Left ventricle myocardium superior (tissue), 1 donor: ENCODE measurements at regions not wholly inside any gene's neighbourhood (a gene's known extent, or its start where the extent isn't known, plus 50 kb on each side); places are given as distances from the start of the nearest gene placed in this dataset.

Experiments used
- ATAC-seq: fragments of 200-7000 bp; cut with Tn5 transposase; one replicate; pipeline ENCODE4 v1.9.1; 2020; ENCODE audit warnings: mild to moderate bottlenecking, moderate library complexity
- DNase-seq: peaks from one replicate; pipeline ENCODE4 v3.0.0-alpha.2; 2020
- intact Hi-C: fragments of 100-400 bp; cut with micrococcal nuclease; formaldehyde crosslinking; loops from one replicate; pipeline ENCODE4 v1.11.0; 2022
- donor health status: DM: no; HTN: yes; CAD: no; lungs with severe emphysema.

- DNase-seq (no peak), ATAC-seq (no peak)
- intact Hi-C loops: no loop called here
Measured at GRCh38 chr1:115499253-115499652, 142.5 kb upstream of the VANGL1 start.

DNA sequence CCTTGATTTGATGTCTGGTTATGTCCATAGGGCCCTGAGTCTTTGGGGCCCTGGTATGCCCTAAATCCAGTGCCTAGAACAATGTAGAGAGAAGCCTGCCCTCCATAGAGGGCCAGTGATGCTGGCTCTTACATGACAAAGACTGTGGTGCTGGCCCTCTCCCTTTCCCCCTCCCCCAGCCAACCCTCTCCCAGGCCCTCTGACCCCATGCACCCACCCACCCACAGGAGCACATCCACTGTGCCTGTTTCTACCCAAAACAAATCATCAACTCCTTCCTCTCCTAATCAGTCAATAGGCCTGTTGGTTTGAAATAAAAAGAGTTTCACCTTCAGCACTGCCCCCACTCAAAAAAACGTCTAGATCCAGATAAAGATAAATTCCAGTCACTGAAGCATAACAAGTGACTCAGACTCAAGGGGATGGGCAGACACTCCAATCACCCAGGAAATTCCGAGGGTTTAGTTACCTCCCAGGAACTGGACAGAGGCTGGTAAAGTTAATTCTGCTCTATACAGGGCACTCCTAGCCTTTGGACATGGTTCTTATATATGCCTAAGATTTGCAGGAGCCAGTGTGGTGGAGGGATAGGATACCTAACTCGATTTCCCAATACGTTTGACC is 144.8 kb upstream of the VANGL1 start:
- no peak for DNase-seq
- intact Hi-C loops: no loop called here
- ATAC-seq: no peak

- intact Hi-C loops: no loop called here
- no peak for ATAC-seq
- DNase-seq: no peak
Measured at GRCh38 chr1:115495625-115496024, 146.1 kb upstream of the VANGL1 start.

GRCh38 chr1:115495111-115495510 is 146.7 kb upstream of the VANGL1 start:
- DNase-seq (no peak), ATAC-seq (no peak)
- intact Hi-C loops: no loop called here

DNA sequence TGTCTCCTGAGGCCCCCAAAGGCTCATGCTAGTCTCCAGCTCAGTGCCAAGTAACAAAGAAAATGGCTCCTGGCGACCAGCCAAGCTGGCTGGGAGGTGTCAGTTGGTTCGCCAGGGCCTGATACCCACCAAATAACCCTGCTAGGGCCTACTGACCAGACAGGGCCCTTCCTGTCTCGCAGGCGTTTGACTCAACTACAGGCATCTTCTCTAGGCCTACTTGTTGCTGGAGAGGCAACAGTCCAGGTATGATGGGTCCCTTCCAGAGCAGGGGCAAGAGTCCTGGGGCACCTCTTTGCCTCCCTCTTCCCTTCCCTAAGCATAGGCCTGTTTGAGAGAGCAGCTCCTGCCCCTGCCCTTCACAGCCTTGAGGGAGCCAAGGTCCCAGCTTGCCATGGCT is 147.9 kb upstream of the VANGL1 start:
- ATAC-seq (no peak), DNase-seq (peak; percentile 28)
- intact Hi-C loops: no loop called here

GRCh38 chr1:115492880-115493279 is 148.9 kb upstream of the VANGL1 start:
- no peak for ATAC-seq
- intact Hi-C loops: no loop called here
- DNase-seq: no peak

DNA sequence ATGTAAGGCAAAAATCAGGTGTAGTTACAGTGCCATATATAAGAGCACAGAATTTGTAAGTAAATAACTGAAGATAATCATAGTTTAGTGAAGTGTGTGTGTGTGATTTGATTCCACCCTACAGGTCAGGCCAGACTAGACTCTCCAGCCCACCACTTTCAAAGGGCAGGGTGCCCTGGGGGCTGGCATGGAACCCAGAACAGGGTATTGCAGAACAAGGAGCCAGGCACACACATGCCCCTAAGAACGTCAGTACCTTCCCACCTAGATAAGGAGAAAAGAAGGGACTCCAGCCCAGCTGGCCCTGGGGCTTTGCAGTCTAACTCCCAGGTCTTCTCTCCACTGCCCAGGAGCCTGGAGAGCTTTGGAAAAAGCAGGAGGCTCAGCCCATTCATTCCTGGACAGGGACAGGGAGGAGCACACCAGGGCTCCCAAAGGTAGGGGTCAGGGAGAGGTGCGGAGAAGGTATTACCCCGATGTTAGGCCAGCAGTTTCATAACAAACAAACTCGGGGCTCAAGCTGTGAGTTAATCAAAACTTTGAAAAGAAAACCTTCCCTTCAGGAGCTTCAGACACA is 149.7 kb upstream of the VANGL1 start:
- peak; percentile 43 for ATAC-seq
- intact Hi-C loops: no loop called here

GRCh38 chr1:115491298-115492018 is 150.3 kb upstream of the VANGL1 start:
- intact Hi-C loops: no loop called here
- DNase-seq: no peak
- no peak for ATAC-seq

More for the DNA sequence above, 149.7 kb upstream of the VANGL1 start:
- no peak for DNase-seq

- intact Hi-C loops: no loop called here
- ATAC-seq: peak; percentile 84
- peak; percentile 55 for DNase-seq
Measured at GRCh38 chr1:115479055-115479482, 141.0 kb upstream of the NGF start.

DNA sequence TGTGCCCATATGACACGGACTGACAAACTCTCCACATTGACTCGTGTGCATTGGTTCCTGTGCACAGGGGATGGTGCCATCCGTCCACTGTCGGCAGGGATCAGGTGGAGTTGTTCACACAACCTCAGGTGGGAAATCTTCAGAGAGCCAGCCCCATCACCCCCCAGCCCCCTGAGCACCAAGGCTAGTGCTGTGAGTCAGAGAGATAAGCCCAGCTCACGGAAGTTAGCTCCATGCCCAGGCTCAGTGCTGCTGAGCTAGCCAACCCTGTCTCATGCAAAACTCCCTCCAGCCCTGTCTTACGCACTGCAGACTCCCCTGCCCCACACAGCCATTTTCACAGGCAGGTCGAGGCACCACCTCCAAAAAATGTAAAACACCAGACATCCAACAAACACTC is 139.0 kb upstream of the NGF start:
- intact Hi-C loops: no loop called here
- ATAC-seq: no peak
- no peak for DNase-seq

DNA sequence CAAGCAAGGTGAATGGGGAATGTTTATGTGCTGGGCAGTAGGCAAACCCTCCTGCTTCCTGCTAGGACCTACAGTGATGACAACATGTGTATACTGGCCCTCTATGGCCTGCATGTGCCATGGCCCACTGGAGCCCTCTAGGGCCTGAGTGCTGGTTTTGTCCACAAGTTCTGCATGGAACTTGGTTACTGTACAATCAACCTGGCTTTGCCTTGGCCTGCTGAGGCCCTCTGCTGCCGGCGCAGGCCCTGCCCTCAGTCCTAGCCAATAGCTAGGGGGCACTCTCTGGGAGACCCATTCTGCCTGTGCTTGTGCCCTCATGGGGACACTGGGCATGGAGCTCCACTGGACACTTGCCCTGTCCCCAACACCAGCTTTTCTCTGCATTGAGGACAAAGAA is 138.6 kb upstream of the NGF start:
- intact Hi-C loops: no loop called here
- ATAC-seq (no peak), DNase-seq (no peak)

DNA sequence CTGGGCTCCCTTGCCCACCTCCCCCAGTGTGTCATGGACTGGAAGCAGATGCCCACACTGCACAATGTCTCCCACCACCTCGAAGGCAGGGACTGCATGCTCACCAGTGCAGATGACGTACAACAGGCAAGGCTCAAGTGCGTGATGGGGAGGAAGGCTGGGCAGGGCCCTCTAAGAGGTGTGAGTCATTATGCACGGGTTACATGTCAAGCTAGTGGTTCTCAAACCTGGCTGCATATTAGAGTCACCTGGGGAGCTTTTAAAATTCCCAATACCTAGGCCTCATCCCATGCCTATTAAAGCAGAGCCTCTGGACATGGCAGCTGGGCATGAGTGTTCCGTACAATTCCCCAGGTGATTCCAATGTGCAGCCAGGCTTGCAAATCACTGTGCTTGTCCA is 137.9 kb upstream of the NGF start:
- ATAC-seq: no peak
- intact Hi-C loops: no loop called here

DNA sequence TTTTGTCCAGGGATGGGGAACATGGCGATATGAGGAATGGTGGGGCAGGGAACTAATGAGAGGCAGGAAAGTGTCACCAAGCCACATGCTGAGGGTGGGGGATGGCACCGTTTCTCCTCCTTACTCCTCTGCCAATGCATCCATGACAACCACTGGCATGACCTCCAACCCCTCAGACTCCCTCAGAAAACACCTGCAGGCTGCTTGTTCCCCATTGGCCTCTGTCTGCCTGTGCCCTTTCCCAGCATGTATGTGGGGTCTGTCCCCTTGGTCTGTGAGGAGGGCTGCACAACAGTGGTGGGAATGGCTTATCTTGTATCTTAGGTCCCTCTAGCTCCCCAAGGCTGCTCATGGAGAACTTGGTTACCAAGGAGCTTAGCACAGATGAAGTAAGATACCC is 137.2 kb upstream of the NGF start:
- intact Hi-C loops: no loop called here

More for the DNA sequence above, 137.9 kb upstream of the NGF start:
- DNase-seq: no peak

DNA sequence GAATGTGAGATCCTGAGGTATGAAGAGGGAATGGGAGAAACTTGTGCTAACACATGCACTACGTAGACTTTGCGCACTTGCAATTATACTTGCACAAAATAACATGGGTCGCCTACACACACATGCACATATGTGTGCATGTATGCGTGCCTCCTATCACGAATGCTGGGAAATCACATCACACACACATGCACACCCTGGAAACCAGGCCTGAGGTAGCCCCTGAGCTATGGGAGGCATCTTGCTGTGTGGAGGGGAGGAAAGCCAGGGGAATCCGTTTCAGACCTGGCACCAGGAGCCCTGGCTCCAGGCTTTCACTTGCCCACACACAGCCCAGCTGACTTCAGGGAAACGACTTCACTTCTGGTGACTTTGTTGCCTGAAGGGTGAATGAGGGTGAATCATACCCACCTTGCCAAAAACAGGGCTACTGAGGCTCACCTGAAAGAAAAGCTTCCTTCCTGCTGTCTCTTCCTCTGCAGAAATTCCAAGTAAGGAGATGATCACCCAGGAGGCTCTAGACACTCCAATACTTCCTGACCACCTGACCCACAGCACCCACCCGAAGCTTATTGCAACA is 136.0 kb upstream of the NGF start:
- intact Hi-C loops: no loop called here
- no peak for ATAC-seq

More for the DNA sequence above, 137.2 kb upstream of the NGF start:
- no peak for ATAC-seq
- DNase-seq: no peak

DNA sequence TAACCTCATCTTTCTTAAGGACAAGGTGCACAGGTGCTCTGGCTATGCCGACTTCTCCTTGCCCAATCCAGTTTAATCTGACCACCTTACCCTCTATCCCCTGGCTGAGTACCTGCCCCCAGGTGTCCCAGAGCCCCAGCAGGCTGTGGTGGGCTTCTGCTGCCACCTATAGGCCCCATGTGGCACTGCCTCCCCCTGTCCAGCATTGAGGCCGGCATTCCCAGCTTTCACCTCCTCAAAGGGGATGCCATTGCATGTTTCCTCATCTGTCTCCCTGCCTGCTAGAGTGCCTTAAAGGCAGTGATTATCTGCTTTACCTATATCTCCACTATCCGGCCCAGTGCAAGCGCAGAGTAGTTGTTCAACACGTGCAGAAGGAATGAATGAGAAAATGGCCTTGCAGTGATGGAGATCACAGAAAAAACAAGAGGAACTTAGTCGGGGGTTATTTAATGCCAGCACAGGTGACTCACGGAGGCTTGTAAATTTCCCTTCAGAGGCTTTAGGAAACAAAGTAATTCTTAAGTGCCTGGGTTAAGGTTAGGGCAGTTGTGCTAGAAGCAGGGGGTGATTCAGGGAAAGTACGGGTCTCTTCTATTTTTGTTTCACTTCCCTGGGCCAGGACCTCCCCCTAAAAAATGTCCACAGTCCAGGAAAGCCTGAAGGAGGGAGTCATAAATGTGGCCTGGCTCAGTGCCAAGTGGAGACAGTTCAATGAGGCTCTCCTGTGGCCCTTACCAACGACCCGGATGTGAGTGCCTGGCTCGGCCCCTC is 131.8 kb upstream of the NGF start:
- intact Hi-C loops: no loop called here
- ATAC-seq: peak; percentile 82
- DNase-seq: peak; percentile 56

More for the DNA sequence above, 136.0 kb upstream of the NGF start:
- no peak for DNase-seq

- intact Hi-C loops: no loop called here
- DNase-seq (no peak), ATAC-seq (no peak)
Measured at GRCh38 chr1:115467790-115468189, 129.7 kb upstream of the NGF start.

GRCh38 chr1:115467196-115467595 is 129.1 kb upstream of the NGF start:
- DNase-seq (no peak), ATAC-seq (no peak)
- intact Hi-C loops: no loop called here

- no peak for DNase-seq
- intact Hi-C loops: no loop called here
- ATAC-seq: no peak
Measured at GRCh38 chr1:115466433-115466832, 128.4 kb upstream of the NGF start.

- intact Hi-C loops: no loop called here
- DNase-seq (no peak), ATAC-seq (no peak)
Measured at GRCh38 chr1:115465802-115466363, 127.8 kb upstream of the NGF start.
